ENCODE measurements at regions not wholly inside any gene's neighbourhood (a gene's known extent, or its start where the extent isn't known, plus 50 kb on each side); places are given as distances from the start of the nearest gene placed in this dataset.

DNA sequence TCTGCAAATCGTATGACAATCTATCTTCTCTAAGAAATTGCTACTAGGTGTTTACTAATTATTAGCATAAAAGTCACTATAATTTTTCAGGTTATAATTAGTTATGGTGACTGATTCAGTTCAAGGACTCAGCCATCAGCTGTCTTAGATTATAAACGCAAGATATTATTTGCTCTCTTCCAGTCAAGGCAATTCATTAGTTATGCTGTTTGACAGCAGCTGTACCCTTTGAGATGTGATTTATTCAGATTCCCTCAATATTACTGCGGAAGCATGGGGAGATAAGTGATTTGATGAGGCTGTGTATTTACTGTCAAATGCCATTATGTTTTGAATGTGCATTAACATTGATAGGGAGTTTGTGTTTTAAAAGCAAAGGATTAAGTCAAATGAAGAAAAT is 558.9 kb upstream of the FSIP2 start:
- TF ChIP-seq POLR2A (IDR thresholded peaks at IDR 0.05; ENCODE audit: low read depth, low read length), result no peak
- TF ChIP-seq, protein P1, sequence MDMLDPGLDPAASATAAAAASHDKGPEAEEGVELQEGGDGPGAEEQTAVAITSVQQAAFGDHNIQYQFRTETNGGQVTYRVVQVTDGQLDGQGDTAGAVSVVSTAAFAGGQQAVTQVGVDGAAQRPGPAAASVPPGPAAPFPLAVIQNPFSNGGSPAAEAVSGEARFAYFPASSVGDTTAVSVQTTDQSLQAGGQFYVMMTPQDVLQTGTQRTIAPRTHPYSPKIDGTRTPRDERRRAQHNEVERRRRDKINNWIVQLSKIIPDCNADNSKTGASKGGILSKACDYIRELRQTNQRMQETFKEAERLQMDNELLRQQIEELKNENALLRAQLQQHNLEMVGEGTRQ (IDR thresholded peaks at IDR 0.05; ENCODE audit: low read depth, low read length), result no peak
- TF ChIP-seq, protein P2, sequence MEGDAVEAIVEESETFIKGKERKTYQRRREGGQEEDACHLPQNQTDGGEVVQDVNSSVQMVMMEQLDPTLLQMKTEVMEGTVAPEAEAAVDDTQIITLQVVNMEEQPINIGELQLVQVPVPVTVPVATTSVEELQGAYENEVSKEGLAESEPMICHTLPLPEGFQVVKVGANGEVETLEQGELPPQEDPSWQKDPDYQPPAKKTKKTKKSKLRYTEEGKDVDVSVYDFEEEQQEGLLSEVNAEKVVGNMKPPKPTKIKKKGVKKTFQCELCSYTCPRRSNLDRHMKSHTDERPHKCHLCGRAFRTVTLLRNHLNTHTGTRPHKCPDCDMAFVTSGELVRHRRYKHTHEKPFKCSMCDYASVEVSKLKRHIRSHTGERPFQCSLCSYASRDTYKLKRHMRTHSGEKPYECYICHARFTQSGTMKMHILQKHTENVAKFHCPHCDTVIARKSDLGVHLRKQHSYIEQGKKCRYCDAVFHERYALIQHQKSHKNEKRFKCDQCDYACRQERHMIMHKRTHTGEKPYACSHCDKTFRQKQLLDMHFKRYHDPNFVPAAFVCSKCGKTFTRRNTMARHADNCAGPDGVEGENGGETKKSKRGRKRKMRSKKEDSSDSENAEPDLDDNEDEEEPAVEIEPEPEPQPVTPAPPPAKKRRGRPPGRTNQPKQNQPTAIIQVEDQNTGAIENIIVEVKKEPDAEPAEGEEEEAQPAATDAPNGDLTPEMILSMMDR (conservative IDR thresholded peaks at IDR 0.05; ENCODE audit: low read depth, low read length), result no peak
- TF ChIP-seq CHD1 (IDR thresholded peaks at IDR 0.05; ENCODE audit: low read depth, low read length), result no peak
- TF ChIP-seq CEBPB (IDR thresholded peaks at IDR 0.05; ENCODE audit: low read depth, low read length), result no peak
- TF ChIP-seq RAD21 (IDR thresholded peaks at IDR 0.05; ENCODE audit: low read length), result no peak
- TF ChIP-seq SMC3 (IDR thresholded peaks at IDR 0.05; ENCODE audit: low read depth, low read length), result no peak
- TF ChIP-seq MAZ (IDR thresholded peaks at IDR 0.05; ENCODE audit: borderline replicate concordance, low read depth, low read length), result no peak
- no peak for TF ChIP-seq MAFK (IDR thresholded peaks at IDR 0.05; ENCODE audit: low read depth, low read length)
- TF ChIP-seq MXI1 (IDR thresholded peaks at IDR 0.05; ENCODE audit: borderline replicate concordance, low read depth, low read length), result no peak
- no peak for TF ChIP-seq RCOR1 (IDR thresholded peaks at IDR 0.05; ENCODE audit: insufficient replicate concordance, low read length)
- no peak for TF ChIP-seq RFX5 (IDR thresholded peaks at IDR 0.05; ENCODE audit: low read depth, low read length)

All from IMR-90 (cell line).